ENCODE measurements at regions not wholly inside any gene's neighbourhood (a gene's known extent, or its start where the extent isn't known, plus 50 kb on each side); places are given as distances from the start of the nearest gene placed in this dataset.

DNA sequence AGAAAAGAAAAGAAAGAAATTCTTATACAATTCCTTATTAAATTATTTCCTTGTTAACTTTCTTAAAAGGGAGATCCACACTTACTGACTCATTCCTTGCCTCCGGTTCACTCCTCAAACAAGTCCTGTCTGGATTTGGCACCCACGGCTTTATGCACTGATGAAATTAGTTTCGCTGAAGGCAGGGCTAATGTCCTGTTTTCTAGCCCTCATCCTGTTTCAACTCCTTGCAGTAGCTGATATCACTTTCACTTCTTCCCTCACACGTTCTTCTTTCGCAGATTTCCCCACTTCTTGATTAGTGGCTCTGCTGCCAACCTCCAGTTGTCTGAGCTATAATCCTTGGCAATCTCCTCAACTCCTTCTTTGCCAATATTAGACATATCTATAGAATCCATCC is 215.2 kb downstream of the URB2 start:
- TF ChIP-seq CTCF (conservative IDR thresholded peaks at IDR 0.05; ENCODE audit: low read depth, low read length), result no peak
- no peak overlapping the region for H3K4me3 ChIP-seq (ENCODE audit: low read depth, low read length)
- no peak for DNase-seq (ENCODE audit: low read depth)

DNA sequence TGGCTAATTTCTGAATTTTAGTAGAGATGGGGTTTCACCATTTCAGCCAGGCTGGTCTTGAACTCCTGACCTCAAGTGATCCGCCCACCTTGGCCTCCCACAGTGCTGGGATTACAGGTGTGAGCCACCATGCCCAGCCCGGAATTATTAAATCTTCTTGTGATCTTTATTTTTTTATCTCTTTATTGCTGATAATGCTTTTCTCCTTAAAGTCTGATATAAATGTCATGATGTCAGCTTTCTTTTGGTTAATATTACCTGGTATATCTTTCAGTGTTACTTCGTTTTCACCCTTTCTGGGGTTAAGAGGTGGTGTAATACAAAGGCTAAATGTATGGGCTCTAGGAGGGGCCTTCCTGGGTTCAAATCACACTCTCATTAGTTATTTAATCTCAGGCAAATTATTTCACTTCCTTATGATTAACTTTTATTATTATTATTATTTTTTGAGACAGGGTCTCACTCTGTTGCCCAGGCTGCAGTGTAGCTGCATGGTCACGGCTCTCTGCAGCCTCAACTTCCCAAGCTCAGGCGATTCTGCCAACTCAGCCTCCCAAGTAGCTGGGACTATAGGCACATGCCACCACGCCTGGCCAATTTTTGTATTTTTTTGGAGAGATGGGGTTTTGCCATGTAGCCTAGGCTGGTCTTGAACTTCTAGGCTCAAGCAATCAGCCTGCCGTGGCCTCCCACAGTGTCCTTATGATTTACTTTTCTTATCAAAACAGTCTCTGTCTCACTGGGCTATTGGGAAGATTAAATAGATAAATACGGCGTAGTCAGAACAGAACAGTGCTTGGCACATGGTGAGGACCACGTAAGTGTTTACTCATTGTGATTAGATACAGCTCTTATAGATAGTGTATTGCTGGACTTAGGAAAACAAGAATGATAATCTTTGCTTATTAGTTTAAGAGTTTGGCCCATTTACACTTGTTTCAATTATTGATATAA is 216.5 kb downstream of the URB2 start:
- DNase-seq (ENCODE audit: low read depth), result no peak
- no peak overlapping the region for H3K4me3 ChIP-seq (ENCODE audit: low read depth, low read length)
- TF ChIP-seq CTCF (conservative IDR thresholded peaks at IDR 0.05; ENCODE audit: low read depth, low read length), result no peak

GRCh38 chr1:229843627-229844238 is 217.7 kb downstream of the URB2 start:
- DNase-seq (ENCODE audit: low read depth), result peak; percentile 47
- TF ChIP-seq CTCF (conservative IDR thresholded peaks at IDR 0.05; ENCODE audit: low read depth, low read length), result peak; percentile 49
- H3K4me3 ChIP-seq (ENCODE audit: low read depth, low read length), result no peak overlapping the region

- no peak overlapping the region for H3K4me3 ChIP-seq (ENCODE audit: low read depth, low read length)
- no peak for DNase-seq (ENCODE audit: low read depth)
- no peak for TF ChIP-seq CTCF (conservative IDR thresholded peaks at IDR 0.05; ENCODE audit: low read depth, low read length)
Measured at GRCh38 chr1:229844675-229845074, 218.6 kb downstream of the URB2 start.

DNA sequence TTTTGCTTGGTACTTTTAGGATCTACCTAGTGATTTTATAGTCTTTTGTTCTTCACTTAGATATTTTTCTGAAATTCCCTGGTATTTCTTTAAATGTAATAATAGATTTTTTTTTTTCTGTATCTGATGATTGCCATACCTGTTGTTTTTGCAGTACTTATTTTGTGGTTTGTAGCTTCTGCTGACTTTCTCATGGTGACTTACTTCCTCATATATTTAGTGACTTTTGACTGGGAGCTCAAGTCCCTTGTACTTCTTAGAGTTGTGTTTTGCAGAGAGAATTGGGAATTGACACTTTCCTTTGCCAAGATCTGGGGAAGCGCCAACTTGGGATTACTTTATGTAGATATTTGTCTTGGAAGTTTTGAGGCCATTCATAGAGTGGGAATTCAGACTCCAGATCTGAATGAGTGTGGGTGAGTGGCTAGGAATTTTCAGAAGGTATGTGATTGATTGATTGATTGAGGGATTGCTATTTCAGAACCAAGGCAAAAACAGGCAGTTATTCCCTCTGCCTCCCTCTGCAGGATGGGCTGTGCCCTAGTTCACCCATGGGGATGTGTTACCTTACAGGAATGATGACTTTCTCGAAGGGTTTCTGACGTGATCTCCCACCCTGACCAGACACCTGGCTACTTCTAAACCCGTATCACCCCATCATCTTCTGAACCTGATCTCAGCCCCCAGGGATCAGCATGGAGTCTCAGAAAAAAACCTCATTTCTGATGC is 219.5 kb downstream of the URB2 start:
- no peak overlapping the region for H3K4me3 ChIP-seq (ENCODE audit: low read depth, low read length)
- no peak for DNase-seq (ENCODE audit: low read depth)
- TF ChIP-seq CTCF (conservative IDR thresholded peaks at IDR 0.05; ENCODE audit: low read depth, low read length), result no peak

- no peak for DNase-seq (ENCODE audit: low read depth)
- no peak for TF ChIP-seq CTCF (conservative IDR thresholded peaks at IDR 0.05; ENCODE audit: low read depth, low read length)
- H3K4me3 ChIP-seq (ENCODE audit: low read depth, low read length), result no peak overlapping the region
Measured at GRCh38 chr1:229846351-229846750, 220.3 kb downstream of the URB2 start.
